NCI-H526 (cell line): ENCODE measurements at regions not wholly inside any gene's neighbourhood (a gene's known extent, or its start where the extent isn't known, plus 50 kb on each side); places are given as distances from the start of the nearest gene placed in this dataset.
A peak's percentile ranks its signal among the peaks of the same experiment; 100 is the strongest.

Experiments
- DNase-seq, 2 experiments: peaks; one replicate each; lab custom pipeline; 2025; lab: John Stamatoyannopoulos, UW

GRCh38 chr16:73186752-73187601, 139.0 kb upstream of the ZFHX3 start:
- no peak for DNase-seq

DNA sequence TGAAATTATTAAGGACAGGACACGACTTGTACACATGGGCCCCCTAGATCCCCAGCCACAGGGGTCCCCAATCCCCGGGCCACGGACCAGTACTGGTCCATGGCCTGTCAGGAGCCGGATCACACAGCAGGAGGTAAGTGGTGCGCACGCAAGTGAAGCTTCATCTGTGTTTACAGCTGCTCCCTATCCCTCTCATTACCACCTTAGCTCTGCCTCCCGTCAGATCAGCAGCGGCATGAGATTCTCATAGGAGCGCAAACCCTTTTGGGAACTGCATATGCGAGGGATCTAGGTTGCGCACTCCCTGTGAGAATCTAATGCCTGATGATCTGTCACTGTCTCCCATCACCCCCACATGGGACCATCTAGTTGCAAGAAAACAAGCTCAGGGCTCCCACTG, 137.8 kb upstream of the ZFHX3 start:
- no peak for DNase-seq

GRCh38 chr16:73183611-73184092, 135.7 kb upstream of the ZFHX3 start:
- no peak for DNase-seq

GRCh38 chr16:73179705-73180331, 131.9 kb upstream of the ZFHX3 start:
- no peak for DNase-seq

GRCh38 chr16:73177729-73178295, 129.9 kb upstream of the ZFHX3 start:
- DNase-seq: peak in 1 of 2 experiments; percentile 39

DNA sequence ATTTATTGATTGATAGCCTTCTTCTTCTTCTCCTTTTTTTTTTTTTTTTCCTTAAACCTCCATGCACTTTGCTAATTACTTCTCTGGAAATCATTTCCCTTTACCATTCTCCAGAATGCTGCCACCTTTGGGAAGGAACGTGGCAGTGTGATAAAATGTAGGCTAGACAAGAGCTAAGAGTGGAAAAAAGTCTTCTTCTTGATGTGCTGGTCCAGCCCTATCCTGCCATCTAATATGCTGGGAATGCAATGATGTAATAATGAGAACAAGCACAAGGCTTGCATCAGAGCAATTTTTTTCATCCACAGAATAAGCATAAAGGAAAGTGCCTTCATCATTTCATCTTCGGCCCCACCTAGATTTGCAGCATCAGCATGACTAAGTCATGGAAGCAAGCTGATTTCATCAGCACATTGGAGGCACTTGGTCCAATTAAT, 128.7 kb upstream of the ZFHX3 start:
- no peak for DNase-seq

- DNase-seq: no peak
These were observed 125.2 kb upstream of the ZFHX3 start for GRCh38 chr16:73172973-73173709.

DNA sequence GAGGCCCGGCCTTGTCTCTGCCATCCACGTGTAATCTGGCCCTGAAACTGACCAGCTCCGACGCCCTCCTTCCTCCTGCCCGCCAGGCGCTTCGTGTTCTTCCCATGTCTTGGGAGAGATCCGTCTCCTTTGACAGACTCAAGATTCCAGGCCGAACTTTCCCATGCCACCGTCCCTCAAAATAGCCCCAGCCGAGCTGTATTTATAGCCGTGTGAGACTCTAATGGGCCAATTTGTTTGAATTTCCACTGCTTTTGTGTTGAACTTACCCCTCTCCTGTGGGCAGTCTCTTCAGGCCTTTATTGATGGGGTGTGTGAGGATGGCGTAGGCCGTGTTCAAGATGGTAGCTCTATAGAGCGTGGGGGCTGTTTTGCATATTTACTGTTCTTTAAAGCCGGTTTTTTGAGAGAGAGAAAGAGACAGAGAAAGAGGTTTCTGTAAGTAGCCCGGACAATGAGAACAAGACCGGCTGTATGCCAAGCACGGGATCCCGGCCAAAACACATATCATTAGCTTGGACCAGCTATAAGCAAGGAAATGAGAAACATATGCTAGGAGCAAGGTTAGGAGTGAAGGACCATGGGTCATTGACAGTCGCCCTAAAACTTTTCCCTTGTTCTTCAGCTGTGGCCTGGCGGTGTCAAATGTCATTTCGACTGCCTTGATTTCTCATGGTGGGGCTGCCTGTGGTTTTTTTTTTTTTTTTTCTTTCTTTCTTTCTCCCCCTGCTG, 124.5 kb upstream of the ZFHX3 start:
- no peak for DNase-seq

GRCh38 chr16:73171901-73172240, 123.9 kb upstream of the ZFHX3 start:
- DNase-seq: no peak

DNA sequence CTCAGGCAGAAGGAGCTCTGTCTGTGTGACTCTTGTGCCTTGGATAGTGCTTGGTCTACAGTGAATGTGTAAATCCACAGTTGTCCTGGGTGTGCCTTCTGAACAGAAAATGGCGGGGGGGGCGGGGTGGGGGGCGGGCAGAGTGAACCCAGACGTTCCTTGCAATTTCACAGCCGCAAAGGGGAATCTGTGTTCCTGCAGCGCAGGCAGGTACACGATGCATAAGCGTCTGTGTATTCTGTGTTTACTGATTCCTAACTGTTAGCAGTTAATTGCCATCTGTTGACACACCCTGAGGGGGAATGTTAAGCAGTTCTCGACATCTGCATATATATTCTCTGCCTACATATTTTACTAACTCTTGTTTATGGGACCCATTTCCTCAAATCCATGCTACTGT, 123.5 kb upstream of the ZFHX3 start:
- DNase-seq: peak; percentile 46 to 57

GRCh38 chr16:73170612-73171038, 122.7 kb upstream of the ZFHX3 start:
- DNase-seq: peak in 1 of 2 experiments; percentile 22

DNA sequence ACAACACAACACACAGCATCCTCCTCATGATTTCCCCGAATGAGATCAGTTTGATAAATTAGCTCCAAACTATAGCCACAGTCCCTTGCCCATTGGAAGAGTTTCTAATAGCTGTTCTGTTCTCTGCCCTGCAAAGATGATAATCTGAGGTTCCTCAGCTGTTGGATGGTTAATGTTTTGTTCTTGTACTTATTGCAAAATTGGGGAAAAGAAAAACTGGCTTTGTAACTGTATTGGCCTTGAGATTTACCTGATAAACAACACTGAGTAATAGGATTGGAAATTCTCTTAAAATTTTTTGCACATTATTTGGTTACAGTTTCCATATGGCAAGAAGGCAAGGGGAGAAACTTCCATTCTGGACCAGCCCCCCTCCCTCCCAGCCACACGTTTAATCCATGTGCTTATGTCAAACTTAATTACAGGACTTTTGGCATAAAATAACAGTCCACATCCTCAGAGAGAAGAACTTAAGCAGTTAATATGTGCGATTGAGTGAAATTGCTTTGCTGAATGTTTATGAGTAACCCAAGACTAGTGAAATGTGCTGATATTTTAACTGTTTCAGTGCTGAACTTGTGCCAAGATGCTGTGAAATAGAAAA, 119.1 kb upstream of the ZFHX3 start:
- no peak for DNase-seq

- no peak for DNase-seq
These were observed 118.5 kb upstream of the ZFHX3 start for GRCh38 chr16:73166441-73166851.

DNA sequence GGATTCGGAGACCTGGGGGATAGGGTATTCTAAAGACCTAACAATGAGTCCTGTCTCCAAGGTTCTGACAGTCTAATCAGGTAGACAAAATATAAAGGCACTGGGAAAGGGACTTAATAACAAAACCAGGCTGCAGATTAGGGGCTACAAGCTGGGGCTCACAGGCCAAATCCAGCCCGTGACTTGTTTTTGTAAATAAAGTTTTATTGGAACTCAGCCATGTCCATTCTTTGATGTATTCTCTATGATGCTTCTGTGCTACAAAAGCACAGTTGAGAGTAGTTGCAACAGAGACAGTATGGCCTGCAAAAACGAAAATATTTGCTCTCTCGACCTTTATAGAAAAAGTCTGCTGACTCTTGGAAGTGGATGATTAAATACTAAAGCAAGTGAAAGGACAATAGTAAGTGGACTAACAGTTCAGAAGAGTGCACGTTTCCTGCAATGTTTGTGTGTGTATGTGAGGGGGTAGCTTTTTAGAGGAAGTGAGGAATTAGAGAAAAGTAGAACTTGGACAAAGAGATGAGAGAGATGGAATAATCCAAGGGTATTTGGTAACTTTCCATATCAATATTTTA, 115.4 kb upstream of the ZFHX3 start:
- DNase-seq: no peak

- no peak for DNase-seq
These were observed 114.0 kb upstream of the ZFHX3 start for GRCh38 chr16:73161977-73162376.

GRCh38 chr16:73159296-73159695, 111.4 kb upstream of the ZFHX3 start:
- no peak for DNase-seq

- DNase-seq: no peak
These were observed 109.9 kb upstream of the ZFHX3 start for GRCh38 chr16:73157861-73158260.

DNA sequence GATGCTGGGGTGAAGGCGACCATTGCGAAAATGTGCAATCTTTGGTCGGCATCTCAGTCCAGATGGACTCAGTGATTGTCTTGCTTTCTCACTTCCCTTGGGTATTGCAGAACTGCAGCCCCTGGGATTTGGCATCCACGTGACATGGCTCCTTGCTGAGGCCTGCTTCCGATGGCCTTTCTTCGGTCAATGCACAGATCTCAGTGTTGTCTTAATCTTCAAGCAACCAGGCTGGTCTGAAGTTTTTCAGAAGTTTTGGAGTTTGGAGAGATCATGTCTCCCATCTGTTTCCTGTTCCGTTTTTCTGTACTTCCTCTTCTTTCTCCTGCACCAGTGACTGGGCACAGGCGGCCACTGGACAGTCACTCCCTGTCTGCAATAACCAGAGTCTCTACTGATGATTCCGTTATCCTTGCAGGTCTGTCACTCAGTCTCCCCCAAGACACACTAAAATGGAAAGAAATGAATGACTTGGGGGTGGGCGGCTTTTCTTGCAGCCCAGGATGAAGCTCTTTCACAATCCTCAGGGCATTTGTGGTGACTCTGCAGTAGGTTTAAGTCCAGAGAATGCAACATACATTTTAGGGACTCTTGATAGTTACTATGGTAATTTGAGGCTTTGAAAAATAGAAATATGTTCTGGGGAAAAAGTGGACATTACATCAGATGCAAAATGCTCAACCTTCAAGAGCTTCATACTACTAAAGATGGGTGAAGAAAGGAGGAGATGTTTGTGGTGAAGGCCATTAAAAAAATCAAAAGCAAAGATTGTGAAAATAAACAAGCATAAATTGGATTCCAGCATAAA, 106.3 kb upstream of the ZFHX3 start:
- DNase-seq: no peak

DNA sequence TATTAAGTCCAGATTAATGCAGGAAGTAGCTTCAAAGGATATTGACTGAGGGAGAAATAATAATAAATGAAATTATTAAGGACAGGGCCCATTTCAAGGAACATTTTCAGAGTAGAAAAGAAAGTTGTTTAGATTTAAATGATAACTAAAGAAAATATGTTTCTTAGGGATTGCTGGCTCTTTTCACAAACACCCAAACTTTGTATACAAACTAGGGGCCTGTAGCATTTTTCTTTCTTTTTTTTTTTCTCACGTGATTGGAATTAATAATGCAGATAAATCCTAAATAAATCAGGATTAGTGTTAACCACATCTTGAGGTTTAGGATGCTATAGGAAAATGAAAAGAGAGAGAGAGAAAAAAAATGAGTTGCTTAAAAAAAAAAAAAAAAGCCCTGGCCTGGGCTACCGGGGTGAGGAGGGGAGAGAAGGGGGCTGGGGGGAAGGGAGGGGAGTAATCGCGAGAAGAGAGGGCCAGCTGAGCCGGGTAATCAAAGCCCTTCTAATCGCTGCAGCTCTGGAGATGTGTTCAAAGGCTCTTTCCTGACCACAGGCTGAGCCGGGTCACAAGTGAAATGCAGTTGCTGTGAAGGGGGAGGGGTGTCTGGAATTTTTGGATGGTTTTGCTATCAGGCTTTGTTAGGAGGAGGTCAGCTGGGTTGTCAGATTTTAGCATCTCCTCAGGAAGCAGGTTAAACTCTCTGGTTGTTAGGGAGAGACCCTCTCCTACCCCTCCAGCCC, 104.6 kb upstream of the ZFHX3 start:
- DNase-seq: no peak
